ENCODE measurements at regions not wholly inside any gene's neighbourhood (a gene's known extent, or its start where the extent isn't known, plus 50 kb on each side); places are given as distances from the start of the nearest gene placed in this dataset.
"Not testable (repeated sequence)": the region's sequence is repeated elsewhere in the genome, so short reads cannot be mapped to it uniquely, and the experiment has no call there.

DNA sequence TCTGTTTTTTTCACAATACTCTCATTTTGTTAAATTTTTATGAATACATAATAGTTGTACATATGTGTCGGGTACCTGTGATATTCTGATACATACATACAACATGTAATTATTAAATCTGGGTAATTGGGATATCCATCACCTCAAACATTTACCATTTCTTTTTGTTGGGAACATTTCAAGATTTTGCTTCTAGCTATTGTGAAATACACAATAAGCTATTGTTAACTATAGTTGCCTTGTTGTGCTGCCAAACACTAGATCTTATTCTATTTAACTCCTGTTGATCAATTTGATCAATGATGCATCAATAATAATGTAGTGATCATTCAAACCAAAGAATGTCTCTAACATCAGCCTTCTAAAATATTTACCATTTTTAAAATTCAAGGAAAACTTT, 234.6 kb upstream of the NR5A2 start:
- DNase-seq (ENCODE audit: low spot score), result no peak

DNA sequence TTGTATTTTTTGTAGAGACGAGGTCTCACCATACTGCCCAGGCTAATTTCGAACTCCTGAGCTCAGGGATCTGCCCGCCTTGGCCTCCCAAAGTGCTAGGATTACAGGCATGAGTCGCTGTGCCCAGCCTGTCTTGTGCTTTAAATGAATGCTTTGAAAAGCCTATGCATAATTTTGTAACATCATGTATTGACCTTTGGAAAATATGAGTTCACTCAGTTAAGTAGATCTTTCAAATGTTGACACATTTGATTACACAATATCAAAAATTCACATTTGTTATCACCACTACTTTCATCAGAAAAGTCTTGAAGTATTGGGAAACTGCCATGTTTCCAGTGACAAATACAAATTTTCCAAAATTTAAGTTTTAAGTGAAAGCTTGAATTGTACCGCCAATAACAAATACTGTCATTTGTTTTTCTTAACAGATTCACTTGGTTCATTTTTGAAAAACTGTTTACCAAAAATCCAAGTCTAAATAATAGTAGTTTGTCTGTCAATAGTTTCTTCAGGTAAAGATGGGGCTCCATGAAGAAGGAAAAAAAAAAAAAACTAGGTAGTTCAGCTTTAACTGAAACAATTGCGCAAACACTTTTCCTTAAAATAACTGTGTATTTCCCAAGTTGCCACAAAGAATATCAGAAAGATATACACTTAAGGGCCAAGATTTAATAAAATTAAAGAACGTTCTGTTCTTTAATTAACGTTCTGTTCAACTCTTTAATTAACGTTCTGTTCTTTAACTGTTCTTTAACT, 233.2 kb upstream of the NR5A2 start:
- no peak for DNase-seq (ENCODE audit: low spot score)

DNA sequence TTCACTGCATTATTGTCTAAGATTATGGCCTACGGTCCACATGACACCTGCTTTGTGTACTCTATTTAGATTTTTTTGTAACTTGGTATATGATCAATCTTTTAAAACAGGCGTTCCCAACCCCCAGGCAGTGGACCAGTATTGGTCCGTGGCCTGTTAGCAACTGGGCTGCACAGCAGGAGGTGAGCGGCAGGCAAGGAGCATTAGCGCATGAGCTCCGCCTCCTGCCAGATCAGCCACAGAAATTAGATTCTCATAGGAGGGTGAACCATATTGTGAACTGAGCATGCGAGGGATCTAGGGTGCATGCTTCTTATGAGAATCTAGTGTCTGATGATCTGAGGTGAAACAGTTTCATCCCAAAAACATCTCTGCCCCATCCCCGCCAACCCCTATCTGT, 228.4 kb upstream of the NR5A2 start:
- DNase-seq (ENCODE audit: low spot score), result no peak

DNA sequence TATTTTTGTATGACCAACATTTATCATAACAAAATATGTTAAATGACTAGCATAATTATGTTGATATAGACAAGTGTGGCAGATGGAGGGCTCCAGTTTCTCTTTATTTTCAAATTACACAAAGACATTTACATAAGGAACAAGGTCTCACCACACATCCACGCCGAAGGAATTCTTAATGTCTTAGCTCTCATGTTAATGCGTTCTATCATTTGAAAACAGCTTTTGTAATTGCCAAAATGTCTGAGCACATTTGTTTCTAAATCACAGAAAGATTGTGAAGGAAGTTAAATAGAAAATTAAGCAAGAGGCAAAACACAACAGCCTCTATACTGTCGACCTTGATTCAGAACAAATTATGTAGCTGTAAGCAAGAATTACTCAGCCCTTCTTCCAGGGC, 223.0 kb upstream of the NR5A2 start:
- DNase-seq (ENCODE audit: low spot score), result no peak

DNA sequence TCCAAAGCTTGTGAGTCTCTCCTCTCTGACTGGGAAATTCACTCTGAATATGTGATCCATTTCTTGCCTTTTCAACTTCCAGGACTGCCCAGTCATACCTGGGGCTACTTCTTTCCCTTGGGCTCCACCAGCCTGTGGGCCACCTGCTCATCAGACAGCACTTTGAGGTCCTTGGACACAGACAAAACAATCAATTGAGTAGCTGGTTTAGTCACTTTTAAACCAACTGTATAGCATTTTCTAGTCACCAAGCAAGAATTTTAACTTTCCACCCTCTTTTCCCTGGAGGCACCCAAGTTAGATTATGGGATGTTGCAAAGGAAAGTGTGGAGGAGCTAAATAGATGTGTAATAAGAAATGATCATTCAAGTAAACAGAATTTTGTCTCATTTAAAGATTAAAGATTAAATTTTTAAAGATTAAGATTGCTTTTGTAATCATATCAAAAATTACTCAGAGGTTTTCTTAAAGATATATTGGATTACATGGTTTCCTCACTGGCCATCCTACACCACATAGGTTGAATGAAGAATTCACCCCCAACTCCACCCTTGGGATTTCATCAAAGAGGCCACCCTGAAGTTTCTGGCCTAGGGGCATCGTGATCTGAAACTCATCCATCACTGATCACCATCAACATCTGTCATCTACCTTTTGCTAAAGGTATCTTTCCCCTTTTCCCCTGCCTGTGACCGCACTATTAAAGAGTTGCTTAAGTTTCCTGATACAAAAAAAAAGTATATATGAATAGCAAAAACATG, 219.2 kb upstream of the NR5A2 start:
- no peak for DNase-seq (ENCODE audit: low spot score)

DNA sequence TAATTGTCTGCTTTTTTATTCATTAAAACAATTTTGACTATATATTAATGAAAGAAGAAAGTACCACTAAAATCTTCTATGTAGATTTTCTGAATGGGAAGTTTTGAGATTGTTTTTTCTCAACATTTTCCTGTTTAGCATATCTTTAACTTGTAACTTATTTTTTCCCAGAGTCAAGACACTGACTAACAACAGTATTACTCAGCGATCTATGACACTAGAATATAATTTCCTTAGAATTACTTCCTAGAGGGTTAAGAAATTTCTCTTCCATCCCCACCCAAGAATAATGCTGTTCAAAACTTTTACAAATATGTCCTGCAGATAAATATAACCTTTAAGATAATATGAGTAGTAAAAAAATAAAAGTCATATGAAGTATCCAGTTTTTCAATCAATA, 218.2 kb upstream of the NR5A2 start:
- DNase-seq (ENCODE audit: low spot score), result no peak

GRCh38 chr1:199811163-199811562, 216.3 kb upstream of the NR5A2 start:
- DNase-seq (ENCODE audit: low spot score), result no peak

- DNase-seq (ENCODE audit: low spot score), result no peak
Observed at GRCh38 chr1:199813198-199813597, 214.3 kb upstream of the NR5A2 start.

DNA sequence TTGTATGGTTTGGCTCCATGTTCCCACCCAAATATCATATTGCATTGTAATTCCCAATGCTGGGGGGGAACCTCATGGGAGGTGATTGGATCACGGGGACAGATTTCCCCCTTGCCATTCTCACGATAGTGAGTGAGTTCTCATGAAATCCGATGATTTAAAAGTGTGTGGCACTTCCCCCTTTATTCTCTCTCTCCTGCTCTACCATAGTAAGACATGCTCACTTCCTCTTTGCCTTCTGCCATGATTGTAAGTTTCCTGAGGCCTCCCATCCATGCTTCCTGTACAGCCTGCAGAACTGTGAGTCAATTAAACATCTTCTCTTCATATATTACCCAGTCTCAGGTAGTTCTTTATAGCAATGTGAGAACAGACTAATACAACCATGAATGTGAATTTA, 211.6 kb upstream of the NR5A2 start:
- DNase-seq (ENCODE audit: low spot score), result no peak

- no peak for DNase-seq (ENCODE audit: low spot score)
Observed at GRCh38 chr1:199817266-199817665, 210.2 kb upstream of the NR5A2 start.

- DNase-seq (ENCODE audit: low spot score), result no peak
Observed at GRCh38 chr1:199821029-199821779, 206.3 kb upstream of the NR5A2 start.

DNA sequence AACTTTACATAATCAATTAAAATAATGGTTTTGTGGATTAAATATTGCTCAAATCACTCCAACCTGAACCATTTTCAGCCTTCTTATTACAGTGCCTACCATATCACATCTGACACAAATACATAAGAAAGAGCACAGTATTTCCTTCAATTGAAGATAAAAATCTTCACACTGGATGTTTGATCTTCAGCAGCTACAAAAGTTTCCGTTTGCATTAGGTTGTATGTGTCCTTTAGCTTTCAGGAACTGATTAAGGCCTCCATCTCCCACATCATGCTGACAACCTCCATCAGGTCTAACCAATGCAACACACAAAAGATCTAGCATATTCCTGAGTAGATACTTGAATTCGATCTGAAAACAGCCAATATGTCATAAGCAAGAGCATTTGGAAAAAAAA, 195.1 kb upstream of the NR5A2 start:
- no peak for DNase-seq (ENCODE audit: low spot score)

GRCh38 chr1:199834711-199835110, 192.8 kb upstream of the NR5A2 start:
- no peak for DNase-seq (ENCODE audit: low spot score)

- no peak for DNase-seq (ENCODE audit: low spot score)
Observed at GRCh38 chr1:199836430-199836829, 191.1 kb upstream of the NR5A2 start.

- no peak for DNase-seq (ENCODE audit: low spot score)
Observed at GRCh38 chr1:199837321-199837720, 190.2 kb upstream of the NR5A2 start.

DNA sequence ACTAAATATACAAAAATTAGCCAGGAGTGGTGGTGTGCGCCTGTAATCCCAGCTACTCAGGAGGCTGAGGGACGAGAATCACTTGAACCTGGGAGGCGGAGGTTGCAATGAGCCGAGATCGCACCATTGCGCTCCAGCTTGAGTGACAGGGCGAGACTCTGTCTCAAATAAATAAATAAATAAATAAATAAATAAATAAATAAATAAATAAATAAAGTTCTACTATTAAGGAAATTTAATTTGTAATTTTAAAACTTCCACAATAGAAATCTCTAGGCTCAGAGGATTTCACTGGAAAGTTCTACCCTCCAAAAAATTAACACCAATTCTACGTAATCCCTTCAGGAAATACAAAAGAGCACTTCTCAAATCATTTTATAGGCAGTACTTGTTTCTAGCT, 187.9 kb upstream of the NR5A2 start:
- DNase-seq (ENCODE audit: low spot score), result not testable (repeated sequence)

DNA sequence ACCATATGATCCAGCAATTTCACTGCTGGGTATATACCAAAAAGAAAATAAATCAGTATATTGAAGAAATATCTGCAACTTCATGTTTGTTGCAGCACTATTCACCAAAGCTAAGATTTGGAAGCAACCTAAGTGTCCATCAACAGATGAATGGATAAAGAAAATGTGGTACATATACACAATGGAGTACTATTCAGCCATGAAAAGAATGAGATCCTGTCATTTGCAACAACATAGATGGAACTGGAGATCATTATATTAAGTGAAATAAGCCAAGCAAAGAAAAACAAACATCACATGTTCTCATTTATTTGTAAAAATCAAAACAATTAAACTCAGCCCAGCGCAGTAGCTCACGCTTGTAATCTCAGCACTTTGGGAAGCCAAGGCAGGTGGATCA, 184.4 kb upstream of the NR5A2 start:
- not testable (repeated sequence) for DNase-seq (ENCODE audit: low spot score)

GRCh38 chr1:199843861-199844260, 183.6 kb upstream of the NR5A2 start:
- no peak for DNase-seq (ENCODE audit: low spot score)

- no peak for DNase-seq (ENCODE audit: low spot score)
Observed at GRCh38 chr1:199847021-199847420, 180.5 kb upstream of the NR5A2 start.

- DNase-seq (ENCODE audit: low spot score), result no peak
Observed at GRCh38 chr1:199851439-199852140, 175.9 kb upstream of the NR5A2 start.

DNA sequence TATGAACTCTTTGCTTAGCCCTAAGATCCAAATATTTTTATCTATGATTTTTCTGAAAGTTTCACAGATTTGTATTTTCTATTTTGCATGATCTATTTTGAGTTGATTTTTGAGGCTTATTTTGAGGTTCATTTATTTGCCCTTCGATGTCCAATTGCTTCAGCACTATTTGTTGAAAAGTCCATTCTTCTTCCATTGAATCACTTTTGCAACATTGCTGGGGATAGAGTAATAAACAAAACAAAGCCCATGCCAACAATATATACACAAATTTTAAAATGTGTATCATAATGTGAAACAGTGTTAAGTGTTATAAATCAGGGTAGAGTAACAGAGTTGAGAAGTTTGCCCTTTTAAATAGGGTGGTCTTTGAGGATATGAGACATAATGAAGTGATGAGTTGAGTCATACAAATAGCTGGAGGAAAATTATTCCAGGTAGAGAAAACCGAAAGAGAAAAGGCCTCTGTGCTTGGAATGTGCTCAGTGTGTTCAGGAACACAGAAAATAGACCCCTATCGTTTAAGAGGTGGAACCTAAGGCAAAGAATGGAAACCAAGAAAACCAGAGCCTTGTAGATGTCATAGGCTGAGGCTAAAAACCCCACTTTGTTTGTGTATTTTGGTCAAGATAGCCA, 172.7 kb upstream of the NR5A2 start:
- DNase-seq (ENCODE audit: low spot score), result no peak

DNA sequence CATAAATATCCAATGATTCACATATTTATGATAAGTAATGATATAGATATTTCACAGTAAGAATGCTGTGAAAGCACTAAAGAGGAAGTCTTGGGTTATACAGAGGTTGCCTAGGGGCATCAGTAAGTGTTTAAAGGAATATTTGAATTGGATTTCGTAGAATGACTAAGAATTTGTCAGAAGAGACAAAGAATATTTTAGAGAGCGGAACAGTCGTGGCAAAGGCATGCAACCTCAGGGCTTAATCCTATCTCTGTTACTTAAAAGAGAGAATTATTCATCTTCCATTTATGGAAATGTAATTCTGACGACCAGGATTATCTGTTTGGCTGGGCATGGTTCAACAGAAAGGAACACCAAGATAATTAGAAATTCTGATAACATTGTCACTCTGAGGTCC, 171.9 kb upstream of the NR5A2 start:
- DNase-seq (ENCODE audit: low spot score), result no peak
